Keratinocyte (primary cell): ENCODE measurements at regions not wholly inside any gene's neighbourhood (a gene's known extent, or its start where the extent isn't known, plus 50 kb on each side); places are given as distances from the start of the nearest gene placed in this dataset.

ENCODE experiments used
- CTCF ChIP-seq, 3 experiments: IDR thresholded peaks in 1 of 3; conservative IDR thresholded peaks in 1 of 3; optimal IDR thresholded peaks in 1 of 3; 2 replicates in 2 of 3; 3 replicates in 1 of 3; pipeline versions ENCODE3 to v1.5.1; 2011; ENCODE audit warnings: low read length in 3 of 3, mild to moderate bottlenecking in 3 of 3, moderate library complexity in 2 of 3, control low read depth in 1 of 3, inconsistent platforms in 1 of 3; ENCODE audit not compliant: insufficient read depth in 2 of 3; ENCODE audit errors: extremely low read depth in 1 of 3
- EZH2 ChIP-seq: IDR thresholded peaks from one replicate; pipeline ENCODE4 v1.6.1; 2012; ENCODE audit warnings: inconsistent platforms, mild to moderate bottlenecking, low read length, moderate library complexity

- TF ChIP-seq EZH2 = no peak
- no peak for TF ChIP-seq CTCF (optimal IDR thresholded peaks at IDR 0.05 in 1 of 3, IDR thresholded peaks at IDR 0.05 in 1 of 3, conservative IDR thresholded peaks at IDR 0.05 in 1 of 3; ENCODE audit: extremely low read depth in 1 of 3, insufficient read depth in 2 of 3, low read length in 3 of 3)
Measured at GRCh38 chr2:157935378-157935906, 59.3 kb upstream of the ACVR1 start.
